Left renal cortex interstitium (tissue), 4 donors: ENCODE measurements at regions not wholly inside any gene's neighbourhood (a gene's known extent, or its start where the extent isn't known, plus 50 kb on each side); places are given as distances from the start of the nearest gene placed in this dataset.
A peak's percentile ranks its signal among the peaks of the same experiment; 100 is the strongest.

Source experiments
- DNase-seq, 4 donors: peaks; one replicate each; pipeline ENCODE4 v3.0.0-alpha.2; 2013; ENCODE audit warnings: low read depth in 4 of 4, low spot score in 2 of 4, missing footprints in 1 of 4

GRCh38 chr6:44603044-44603686 is 215.7 kb downstream of the CDC5L start:
- no peak for DNase-seq

DNA sequence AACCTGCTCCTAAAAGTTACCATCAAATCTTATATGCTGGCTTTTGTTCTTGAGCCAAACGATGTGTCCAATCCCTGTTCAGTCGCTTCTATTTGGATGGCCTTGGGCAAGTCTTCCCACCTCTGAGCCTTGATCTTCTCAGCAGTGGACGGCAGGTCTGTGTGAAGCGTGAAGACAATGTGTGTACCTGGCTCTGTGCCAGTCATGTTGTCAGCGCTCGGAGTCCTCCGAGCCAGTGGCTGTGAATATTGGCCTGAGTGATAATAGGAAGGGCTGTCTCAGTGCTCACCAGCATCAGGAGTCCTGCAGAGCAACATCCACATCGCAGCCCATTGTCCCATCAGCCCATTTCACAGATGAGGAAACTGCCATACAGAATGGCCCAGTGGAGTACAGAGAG is 219.0 kb downstream of the CDC5L start:
- DNase-seq, result no peak

- no peak for DNase-seq
Observed at GRCh38 chr6:44606976-44607375, 219.5 kb downstream of the CDC5L start.

DNA sequence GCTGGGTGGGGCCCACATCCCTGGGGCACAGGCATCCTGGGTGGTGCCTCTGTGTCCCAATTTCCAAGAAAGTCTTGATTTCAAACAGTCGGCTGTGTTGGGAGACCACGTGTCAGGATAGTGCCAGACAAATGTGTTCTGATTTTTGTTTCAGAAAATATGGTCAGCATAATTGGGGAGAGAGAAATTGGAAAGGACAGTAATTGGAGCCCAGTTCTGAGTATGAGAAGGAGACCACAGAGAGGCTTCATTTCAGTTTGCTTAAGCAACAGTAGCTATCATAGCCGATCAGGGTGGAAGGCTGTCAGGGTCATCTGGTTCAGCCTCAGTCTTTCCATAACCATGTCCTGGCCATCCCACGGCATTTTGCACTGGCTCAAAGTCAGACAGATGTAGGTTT is 220.7 kb downstream of the CDC5L start:
- DNase-seq, result no peak

- DNase-seq, result no peak
Observed at GRCh38 chr6:44609051-44609612, 221.6 kb downstream of the CDC5L start.

DNA sequence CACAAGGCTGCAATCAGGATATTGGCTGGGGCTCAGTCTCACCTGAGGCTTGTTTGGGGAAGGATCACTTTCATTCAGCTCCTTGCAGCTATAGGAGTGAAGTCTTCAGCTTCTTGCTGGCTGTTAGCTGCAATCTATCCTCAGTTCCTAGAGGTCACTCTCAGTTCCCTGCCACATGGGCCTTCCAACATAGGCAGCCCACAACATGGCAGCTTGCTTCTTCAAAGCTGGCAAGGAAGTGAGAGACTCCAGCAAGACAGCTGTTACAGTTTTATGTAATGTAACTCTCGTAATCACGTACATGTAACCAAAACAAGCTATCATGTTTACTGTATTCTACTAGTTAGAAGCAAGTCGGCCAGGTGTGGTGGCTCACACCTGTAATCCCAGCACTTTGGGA is 226.9 kb downstream of the CDC5L start:
- no peak for DNase-seq

GRCh38 chr6:44615621-44616020 is 228.1 kb downstream of the CDC5L start:
- DNase-seq, result no peak

DNA sequence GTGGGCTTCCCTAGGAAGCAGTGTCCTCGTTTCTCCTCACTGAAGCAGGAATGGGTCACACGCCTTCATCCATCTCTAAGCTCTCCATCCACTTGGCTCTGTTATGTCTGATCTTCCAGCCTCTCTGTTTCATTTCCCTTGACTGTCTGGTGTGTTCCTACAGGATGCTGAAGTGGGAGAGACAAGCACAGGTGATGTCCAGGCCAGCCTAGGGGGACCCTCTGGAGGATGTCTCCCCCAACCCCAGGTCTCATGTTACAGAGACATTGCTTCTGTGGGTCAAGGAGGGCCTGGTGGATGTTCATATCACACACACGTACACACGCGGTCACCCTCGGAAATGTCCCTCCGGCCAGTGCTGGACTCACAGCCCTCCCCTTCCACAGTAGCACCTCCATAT is 229.9 kb downstream of the CDC5L start:
- DNase-seq, result no peak

DNA sequence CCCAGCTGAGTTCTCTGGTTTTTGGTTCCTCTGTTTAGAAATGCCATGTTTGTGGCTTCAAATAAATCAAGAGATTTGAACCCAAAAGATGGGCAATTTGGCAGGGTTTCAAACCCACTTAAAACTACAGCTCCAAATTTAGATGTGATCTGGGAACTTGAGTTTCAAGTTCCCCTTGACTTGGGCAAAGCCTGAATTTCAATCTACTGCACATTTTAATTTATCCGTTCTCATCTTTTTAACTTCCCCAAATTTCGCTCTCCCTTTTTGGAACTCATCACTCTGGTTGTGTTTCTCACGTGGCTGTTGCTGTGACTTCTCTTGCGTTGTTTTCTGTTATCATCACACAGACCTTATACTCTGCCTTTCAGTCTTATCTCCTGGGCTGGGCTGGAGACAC is 230.9 kb downstream of the CDC5L start:
- DNase-seq, result no peak

GRCh38 chr6:44620922-44621321 is 233.4 kb downstream of the CDC5L start:
- DNase-seq, result no peak

GRCh38 chr6:44621846-44622245 is 234.3 kb downstream of the CDC5L start:
- DNase-seq, result no peak

DNA sequence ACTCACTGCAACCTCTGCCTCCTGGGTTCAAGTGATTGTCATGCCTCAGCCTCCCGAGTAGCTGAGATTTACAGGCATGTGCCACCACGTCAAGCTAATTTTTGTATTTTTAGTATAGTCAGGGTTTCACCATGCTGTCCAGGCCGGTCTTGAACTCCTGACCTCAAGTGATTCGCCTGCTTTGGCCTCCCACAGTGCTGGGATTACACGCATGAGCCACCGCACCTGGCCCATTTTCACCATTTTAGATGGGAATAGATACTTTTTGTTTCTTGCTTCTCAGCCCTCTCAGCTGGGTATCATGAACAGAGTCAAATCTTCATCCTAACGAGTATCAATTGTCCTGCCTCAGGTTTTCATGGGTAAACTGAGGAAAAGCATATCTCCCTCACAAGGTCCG is 235.0 kb downstream of the CDC5L start:
- no peak for DNase-seq

DNA sequence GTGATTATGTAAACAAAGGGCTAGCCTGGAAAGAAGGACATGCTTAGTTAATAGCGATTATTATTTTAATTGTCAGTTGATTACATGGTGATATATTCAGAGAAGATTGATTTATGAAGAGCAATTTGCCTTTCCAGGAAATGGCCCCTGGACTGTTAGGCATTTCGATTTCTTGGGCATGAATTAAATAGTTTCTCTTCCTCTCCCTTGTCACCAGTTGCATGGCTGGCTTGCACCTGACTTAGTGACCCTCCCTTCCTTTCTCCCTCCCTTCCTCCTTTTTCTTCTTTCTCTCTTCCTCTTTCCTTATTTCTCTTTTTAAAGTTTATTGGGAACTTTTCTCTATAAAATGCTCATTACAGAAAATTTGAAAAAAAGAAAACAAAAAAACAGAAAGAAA is 235.4 kb downstream of the CDC5L start:
- DNase-seq, result no peak

DNA sequence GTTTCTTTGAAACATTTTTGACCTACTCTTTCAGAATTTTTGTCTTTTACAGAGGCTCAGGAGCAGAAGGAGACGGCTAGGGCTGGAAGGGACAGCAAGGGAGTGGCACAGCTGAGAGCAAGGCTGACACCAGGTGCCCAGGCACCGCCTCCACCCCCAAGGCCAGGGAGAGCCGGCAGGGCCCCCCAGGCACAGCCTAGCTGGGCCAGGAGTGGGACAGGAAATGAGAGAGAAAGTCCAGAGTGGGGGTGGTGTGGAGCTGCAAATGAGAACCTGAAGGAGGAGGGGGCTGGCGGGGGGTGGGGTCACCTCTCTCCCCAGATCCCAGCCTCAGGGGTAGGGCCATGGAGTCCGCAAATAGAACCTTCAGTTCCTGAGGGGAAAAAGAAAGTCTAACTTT is 236.7 kb downstream of the CDC5L start:
- no peak for DNase-seq

DNA sequence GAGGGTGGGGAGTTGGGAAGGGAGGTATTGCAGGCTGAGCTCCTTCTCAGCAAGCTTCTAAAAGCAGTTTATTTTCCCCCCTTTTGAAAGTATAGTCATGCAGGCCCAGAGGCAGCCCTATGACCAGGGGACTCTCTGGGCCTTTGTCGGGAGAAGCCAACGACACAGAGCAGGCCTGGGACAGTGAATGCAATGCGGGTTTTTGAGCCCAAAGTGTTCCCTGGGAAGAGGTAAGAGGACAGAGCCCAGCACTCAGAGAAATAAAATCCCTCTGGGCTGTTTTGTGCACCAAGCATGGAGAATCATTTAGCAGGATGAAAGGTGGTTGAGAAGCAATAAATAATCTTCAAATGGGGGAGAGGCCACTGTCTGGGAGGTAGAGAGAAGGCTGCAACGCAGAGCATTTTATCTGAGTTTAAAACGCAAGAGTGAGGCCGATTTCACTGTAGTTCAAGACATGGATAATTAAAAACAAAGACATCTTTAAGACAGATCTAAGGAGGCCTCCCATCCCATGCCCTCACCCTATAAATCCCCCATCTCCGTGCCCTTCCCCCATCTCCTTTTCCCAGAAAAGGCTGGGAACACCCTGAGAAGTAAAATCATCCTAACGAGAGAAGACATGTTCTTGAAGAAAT is 237.5 kb downstream of the CDC5L start:
- DNase-seq, result peak in 3 of 4 donors; percentile 32 to 50 (median 37)

DNA sequence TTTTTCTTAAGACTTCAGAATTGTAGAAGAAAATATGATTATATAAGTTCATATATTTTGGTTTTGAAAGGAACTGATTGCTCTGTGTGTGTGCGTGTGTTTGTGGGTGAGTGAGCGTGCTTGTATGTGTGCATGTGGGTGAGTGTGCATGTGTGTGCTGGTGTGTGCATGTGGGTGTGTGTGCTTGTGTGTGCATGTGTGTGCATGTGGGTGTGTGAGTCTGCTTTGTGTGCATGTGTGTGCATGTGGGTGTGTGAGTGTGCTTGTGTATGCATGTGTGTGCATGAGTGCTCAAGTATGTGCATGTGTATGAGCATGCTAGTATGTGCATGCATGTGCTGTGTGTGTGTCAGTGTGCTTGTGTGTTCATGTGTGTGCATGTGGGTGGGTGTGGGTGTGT is 238.5 kb downstream of the CDC5L start:
- no peak for DNase-seq

DNA sequence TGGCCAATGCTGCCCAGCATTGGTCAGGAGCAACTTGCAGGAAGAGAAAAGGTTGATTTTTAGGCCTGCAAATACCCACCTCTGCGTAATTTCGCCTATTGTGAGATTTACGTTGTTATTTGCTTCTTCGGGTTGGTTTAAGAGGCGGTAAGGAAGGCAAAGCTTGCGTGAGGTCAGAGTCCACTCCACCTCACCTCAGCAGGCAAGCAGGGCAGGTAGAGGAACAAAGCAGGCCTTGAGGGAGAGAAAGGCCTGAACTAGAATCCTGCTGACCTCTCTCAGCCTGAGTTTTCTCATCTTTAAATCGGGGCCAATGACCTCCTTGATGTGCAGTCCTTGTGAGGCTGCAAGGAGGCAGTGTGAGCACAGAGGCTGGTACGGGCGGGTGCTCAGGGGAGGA is 239.1 kb downstream of the CDC5L start:
- DNase-seq, result no peak

DNA sequence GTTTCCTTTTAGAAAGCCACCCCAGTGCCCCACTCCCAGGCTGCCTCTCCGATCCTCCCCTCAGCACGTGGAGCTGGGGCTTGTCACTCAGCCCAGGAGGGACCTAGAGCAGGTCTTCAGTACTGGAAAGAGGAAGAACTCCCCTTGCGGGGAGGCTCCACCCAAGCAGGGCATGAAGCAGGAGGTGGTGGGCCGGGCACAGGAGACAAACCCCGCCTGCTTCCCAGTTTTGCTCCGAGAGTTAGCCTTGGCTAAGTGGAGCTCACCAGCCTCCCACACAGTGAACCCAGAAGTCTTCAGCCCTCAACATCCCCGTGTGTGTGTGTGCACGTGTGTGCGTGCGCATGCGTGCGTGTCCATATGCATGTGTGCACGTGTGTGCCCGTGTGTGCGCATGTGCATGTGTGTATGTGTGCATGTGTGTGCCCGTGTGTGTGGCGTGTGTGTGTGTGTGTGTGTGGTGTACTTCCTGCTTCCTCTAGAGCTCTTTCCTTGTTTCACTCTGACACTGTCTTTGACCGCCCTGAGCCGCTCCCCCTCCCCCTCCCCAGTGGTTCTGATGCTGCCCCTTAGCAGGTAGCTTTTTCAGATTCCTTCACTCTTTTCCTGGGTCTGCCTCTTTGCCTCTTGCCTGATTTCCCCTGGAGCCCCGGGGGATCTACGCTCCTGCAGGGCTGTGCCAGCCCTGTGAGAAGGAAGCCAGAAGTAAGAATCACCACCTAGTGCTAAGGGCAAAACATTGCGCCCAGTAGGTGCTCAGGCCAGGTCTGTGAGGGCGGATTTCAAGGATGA is 239.8 kb downstream of the CDC5L start:
- no peak for DNase-seq

GRCh38 chr6:44627883-44628271 is 240.4 kb downstream of the CDC5L start:
- DNase-seq, result no peak

DNA sequence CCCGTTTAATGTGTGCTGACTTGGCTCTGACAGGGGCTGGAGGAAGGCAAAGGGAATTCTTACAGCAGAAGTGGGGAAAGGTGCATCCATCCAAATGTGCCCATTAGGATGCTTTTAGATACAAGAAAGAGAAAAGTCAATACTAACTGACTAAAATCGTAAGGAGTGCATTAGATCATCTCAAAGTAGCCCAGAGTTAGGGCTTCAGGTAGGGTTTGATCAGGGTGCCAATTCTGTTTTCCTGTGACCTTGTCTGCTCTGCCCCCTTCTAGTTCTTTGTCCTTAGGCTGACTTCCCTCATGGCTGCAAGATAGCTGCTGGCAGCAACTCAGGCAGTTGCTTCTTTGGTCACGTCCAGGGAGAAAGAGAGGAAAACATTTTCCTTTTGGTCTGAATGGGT is 240.8 kb downstream of the CDC5L start:
- no peak for DNase-seq

DNA sequence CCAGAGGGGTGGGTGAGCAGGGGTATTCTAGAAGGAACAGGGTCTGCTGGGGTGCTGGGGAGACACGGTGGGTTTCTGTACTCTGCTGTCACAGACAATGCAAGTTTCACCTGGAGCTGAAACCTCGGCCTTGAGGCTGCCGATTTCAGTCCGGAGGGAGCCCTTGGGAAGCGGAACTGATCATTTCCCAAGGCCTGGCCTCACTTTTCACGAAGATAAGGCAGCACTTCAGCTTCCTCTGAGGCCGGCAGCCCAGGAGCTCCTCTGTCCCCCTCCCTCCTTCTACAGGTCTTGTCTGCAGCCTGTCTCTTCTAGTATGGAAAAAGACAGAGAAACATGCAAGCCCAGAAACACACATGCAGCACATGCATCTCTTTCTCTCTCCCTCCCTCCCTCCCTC is 242.1 kb downstream of the CDC5L start:
- DNase-seq, result no peak
